ENCODE measurements at regions not wholly inside any gene's neighbourhood (a gene's known extent, or its start where the extent isn't known, plus 50 kb on each side); places are given as distances from the start of the nearest gene placed in this dataset.

- no peak overlapping the region for H3K4me3 ChIP-seq (ENCODE audit: low read depth in 2 of 2, low read length in 2 of 2)
- BruUV-seq (replicated peaks), result no TSS peak
- no peaks in the 10 kb centered on the region for H3K27me3 ChIP-seq (ENCODE audit: control insufficient read depth, insufficient read depth, low read length)
- ChIA-PET POLR2A (no interaction called here), CTCF (no interaction called here)
- no peak for TF ChIP-seq TCF7L2 (IDR thresholded peaks at IDR 0.05; ENCODE audit: low read depth, low read length)
- TF ChIP-seq SIN3A (IDR thresholded peaks at IDR 0.05; ENCODE audit: borderline replicate concordance, insufficient read depth, low read depth, low read length), result no peak
- TF ChIP-seq, protein P1, sequence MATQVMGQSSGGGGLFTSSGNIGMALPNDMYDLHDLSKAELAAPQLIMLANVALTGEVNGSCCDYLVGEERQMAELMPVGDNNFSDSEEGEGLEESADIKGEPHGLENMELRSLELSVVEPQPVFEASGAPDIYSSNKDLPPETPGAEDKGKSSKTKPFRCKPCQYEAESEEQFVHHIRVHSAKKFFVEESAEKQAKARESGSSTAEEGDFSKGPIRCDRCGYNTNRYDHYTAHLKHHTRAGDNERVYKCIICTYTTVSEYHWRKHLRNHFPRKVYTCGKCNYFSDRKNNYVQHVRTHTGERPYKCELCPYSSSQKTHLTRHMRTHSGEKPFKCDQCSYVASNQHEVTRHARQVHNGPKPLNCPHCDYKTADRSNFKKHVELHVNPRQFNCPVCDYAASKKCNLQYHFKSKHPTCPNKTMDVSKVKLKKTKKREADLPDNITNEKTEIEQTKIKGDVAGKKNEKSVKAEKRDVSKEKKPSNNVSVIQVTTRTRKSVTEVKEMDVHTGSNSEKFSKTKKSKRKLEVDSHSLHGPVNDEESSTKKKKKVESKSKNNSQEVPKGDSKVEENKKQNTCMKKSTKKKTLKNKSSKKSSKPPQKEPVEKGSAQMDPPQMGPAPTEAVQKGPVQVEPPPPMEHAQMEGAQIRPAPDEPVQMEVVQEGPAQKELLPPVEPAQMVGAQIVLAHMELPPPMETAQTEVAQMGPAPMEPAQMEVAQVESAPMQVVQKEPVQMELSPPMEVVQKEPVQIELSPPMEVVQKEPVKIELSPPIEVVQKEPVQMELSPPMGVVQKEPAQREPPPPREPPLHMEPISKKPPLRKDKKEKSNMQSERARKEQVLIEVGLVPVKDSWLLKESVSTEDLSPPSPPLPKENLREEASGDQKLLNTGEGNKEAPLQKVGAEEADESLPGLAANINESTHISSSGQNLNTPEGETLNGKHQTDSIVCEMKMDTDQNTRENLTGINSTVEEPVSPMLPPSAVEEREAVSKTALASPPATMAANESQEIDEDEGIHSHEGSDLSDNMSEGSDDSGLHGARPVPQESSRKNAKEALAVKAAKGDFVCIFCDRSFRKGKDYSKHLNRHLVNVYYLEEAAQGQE (IDR thresholded peaks at IDR 0.05; ENCODE audit: insufficient read depth in 1 of 2, low read depth in 2 of 2, low read length in 1 of 2), result no peak
- no peak for TF ChIP-seq POLR2AphosphoS5 (IDR thresholded peaks at IDR 0.05; ENCODE audit: low read depth, low read length)
- TF ChIP-seq, protein P2, sequence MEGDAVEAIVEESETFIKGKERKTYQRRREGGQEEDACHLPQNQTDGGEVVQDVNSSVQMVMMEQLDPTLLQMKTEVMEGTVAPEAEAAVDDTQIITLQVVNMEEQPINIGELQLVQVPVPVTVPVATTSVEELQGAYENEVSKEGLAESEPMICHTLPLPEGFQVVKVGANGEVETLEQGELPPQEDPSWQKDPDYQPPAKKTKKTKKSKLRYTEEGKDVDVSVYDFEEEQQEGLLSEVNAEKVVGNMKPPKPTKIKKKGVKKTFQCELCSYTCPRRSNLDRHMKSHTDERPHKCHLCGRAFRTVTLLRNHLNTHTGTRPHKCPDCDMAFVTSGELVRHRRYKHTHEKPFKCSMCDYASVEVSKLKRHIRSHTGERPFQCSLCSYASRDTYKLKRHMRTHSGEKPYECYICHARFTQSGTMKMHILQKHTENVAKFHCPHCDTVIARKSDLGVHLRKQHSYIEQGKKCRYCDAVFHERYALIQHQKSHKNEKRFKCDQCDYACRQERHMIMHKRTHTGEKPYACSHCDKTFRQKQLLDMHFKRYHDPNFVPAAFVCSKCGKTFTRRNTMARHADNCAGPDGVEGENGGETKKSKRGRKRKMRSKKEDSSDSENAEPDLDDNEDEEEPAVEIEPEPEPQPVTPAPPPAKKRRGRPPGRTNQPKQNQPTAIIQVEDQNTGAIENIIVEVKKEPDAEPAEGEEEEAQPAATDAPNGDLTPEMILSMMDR (IDR thresholded peaks at IDR 0.05), result no peak
- no peaks in the 10 kb centered on the region for H3K9me3 ChIP-seq (ENCODE audit: control insufficient read depth, insufficient read depth, low read depth, low read length)
- ATAC-seq, result no peak
- no peaks in the 10 kb centered on the region for H3K36me3 ChIP-seq (ENCODE audit: control insufficient read depth, insufficient read depth, low read length)
- in situ Hi-C loops (cut with HindIII; ENCODE audit: low pct_unique_long_range_greater_than_20kb, low sequenced_read_pairs), result no loop called here
- intact Hi-C loops (cut with micrococcal nuclease; ENCODE audit: unreplicated experiment), result no loop called here
- no peaks in the 10 kb centered on the region for H3K4me1 ChIP-seq (ENCODE audit: control insufficient read depth, insufficient read depth, low read length)
- no peak overlapping the region for H3K27ac ChIP-seq (ENCODE audit: low read length)
- no peak for DNase-seq (ENCODE audit: low read depth, low spot score)
Measured at GRCh38 chr2:16818203-16818556, 152.5 kb upstream of the CYRIA start.

DNA sequence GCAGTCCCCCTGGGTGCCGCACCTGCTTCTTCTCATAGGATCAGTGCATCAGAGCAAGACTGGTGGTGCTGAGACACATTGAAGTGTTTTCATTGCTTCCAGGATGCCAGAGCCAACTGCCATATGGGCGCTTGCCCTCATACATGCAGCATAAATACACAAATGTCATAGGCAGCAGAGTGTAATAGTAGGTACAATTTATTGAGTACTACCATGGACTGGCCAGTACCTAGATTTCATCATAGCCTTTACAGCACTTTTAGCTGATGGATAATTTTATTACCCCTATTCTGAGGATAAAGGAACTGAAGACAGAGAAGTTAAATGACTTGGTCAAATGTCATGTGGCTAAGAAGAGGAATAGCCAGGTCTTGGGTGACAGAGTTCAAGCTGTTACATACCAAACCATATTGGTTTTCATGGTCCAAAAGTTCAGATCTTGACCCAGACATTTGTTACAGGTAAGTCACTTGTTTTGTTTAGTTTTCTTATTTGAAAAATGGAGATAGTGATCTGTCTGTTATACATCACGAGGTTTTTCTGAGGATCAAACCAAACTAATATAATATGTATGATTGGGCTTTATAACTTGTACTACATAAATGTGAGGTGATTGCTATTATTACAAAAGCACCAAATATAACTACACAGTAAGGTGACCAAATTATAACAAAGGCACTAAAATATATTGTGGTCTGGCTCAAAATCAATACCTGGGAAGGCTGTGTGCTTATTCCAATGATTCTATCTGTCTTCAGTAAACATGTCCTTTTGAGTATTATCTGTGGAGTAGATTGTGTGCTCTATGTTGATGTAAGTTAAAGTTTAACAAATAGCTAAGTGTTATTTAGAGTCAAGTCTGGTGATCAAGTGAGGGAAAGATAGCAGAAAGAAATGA is 151.9 kb upstream of the CYRIA start:
- H3K4me3 ChIP-seq (ENCODE audit: low read depth in 2 of 2, low read length in 2 of 2), result no peak overlapping the region
- intact Hi-C loops (cut with micrococcal nuclease; ENCODE audit: unreplicated experiment) (no loop called here), in situ Hi-C loops (cut with HindIII; ENCODE audit: low pct_unique_long_range_greater_than_20kb, low sequenced_read_pairs) (no loop called here)
- BruUV-seq (replicated peaks), result no TSS peak
- TF ChIP-seq POLR2AphosphoS5 (IDR thresholded peaks at IDR 0.05; ENCODE audit: low read depth, low read length), result no peak
- no peak for TF ChIP-seq SIN3A (IDR thresholded peaks at IDR 0.05; ENCODE audit: borderline replicate concordance, insufficient read depth, low read depth, low read length)
- TF ChIP-seq, protein P1 (IDR thresholded peaks at IDR 0.05; ENCODE audit: insufficient read depth in 1 of 2, low read depth in 2 of 2, low read length in 1 of 2), result no peak
- TF ChIP-seq TCF7L2 (IDR thresholded peaks at IDR 0.05; ENCODE audit: low read depth, low read length), result no peak
- TF ChIP-seq, protein P2 (IDR thresholded peaks at IDR 0.05), result no peak
- H3K27me3 ChIP-seq (ENCODE audit: control insufficient read depth, insufficient read depth, low read length), result no peaks in the 10 kb centered on the region
- H3K9me3 ChIP-seq (ENCODE audit: control insufficient read depth, insufficient read depth, low read depth, low read length), result no peaks in the 10 kb centered on the region
- H3K27ac ChIP-seq (ENCODE audit: low read length), result no peak overlapping the region
- ChIA-PET CTCF (no interaction called here), POLR2A (no interaction called here)
- no peaks in the 10 kb centered on the region for H3K4me1 ChIP-seq (ENCODE audit: control insufficient read depth, insufficient read depth, low read length)
- DNase-seq (ENCODE audit: low read depth, low spot score) (no peak), ATAC-seq (no peak)
- no peaks in the 10 kb centered on the region for H3K36me3 ChIP-seq (ENCODE audit: control insufficient read depth, insufficient read depth, low read length)

Measured in Panc1 (cell line).